ENCODE measurements at regions not wholly inside any gene's neighbourhood (a gene's known extent, or its start where the extent isn't known, plus 50 kb on each side); places are given as distances from the start of the nearest gene placed in this dataset.

DNA sequence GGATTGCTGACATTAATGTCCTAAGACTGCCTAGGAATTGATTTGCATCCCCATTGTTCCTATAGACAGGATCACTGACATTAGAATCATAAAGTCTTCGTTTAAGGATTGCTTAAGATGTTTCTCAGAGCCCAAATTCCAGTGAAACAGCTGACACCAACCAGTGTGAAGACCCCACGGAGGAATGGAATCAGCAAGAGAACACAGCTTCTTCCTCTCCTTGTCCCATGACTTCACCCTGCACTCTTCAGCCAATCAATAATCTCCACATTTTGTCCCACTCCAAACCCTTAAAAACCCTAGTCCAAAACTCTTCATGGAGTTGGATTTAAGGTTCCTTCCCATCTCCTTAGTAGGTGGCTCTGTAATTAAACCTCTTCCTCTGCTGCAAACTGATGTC is 157.0 kb upstream of the NDUFV2 start:
- DNase-seq, result no peak

DNA sequence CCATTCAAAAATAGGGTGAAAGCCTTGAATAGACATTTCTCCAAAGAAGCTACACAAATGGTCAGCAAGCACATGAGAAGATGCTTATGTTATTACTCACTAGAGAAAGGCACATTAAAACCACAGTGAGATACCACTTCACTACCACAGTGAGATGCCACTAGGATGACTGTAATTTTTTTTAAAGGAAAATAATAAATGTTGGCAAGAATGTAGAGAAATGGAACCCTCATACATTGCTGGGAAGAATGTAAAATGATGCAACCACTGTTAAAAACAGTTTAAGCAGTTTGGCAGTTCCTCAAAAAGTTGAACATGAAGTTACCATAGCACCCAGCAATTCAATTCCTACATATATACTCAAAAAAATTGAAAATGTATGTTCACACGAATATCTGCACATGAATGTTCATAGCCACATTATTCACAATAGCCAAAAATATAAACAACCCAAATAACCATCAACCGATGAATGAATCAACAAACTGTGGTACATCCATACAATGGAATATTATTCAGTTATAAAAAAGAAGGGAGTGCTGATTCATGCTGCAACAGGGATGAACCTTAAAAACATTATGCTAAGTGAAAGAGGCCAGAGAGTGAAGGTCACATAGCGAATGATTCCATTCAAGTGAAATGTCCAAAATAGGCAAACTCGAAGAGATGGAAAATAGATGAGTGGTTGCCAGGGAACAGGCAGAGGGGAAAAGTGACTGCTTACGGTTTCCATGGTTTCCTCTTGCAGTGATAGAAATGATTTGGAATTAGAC is 156.2 kb upstream of the NDUFV2 start:
- no peak for DNase-seq

DNA sequence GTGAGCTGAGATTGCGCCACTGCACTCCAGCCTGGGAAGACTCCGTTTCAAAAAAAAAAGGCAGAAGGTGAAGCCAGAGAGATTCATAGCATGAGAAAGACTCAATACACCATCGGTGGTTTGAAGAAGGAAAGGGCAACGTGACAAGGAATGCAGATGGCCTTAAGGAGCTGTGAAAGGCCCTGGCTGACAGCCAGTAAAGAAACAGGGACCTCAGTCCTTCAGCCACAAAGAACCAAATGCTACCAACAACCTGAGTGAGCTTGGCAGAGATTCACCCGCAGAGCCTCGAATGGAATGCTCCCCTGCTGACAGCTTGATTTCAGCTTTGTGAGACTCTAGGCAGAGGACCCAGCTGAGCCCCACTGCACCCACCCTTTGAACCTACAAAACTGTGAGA is 154.9 kb upstream of the NDUFV2 start:
- no peak for DNase-seq

DNA sequence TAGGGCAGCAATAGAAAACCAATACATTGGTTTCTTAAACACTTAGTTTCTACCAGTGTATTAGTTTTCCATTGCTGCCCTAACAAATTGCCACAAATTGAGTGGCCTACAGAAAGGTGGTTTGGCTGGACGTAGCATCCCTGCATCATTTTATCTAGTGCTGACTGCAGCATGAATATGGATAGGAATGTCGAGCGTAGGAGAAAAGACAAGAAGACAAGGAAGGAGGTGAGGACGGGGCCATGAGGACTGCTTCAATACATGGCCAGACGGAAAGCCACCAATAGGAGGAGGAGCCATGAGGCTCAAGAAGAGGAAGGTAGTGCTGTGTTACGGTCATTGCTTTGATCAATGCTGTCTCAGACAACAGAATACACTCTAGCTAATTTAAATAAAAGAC is 154.5 kb upstream of the NDUFV2 start:
- no peak for DNase-seq

DNA sequence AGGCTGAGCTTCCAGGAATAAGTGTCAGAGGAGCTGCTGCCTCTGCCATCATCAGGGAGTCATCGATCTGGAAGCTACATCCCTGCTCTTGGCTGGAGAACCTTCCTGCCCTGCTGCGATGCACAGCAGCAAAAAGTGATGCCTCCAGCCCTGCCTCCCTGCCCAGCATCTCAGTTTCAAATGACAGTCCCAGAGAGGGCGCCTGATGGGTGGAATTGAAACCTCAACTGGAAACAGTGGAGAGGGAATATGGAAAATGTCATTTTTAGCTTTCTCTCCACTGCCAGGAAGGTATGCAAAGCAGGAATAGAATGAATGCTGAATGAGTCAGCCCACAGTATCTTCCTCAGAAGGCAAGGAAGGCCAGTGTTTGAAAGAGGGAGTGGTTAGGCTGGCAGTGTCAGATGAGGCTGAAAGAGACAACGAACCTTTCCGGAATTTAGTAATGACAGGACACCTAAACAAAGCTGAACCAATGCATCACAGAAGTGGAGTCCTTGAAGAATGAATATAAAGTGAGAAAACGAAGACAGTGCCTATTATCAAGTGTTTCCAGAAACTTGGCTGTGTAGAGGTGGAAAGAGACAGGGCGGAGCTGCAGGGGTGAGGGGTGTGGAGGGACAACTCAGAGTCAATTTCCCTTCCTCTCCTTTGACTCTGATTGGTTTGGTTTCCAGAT is 153.9 kb upstream of the NDUFV2 start:
- DNase-seq, result no peak

DNA sequence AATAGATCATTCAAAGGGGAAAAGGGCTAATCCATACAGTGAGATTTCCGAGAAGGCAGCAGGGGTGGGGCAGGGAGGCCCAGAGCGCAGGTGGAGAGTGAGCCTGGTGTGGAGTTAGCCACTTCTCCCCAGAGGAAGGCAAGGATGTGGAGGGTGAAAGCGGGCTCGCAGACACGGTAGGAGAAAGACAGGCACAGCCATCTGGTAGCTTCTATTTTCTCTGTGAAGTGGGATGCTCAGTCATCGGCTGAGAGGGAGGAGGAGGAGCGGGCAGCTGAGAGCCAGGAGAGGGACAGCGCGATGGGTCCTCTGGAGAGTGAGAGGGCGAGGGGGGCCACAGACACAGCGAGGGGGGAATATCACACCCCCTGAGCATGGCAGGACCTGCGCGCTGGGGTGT is 153.3 kb upstream of the NDUFV2 start:
- peak; percentile 64 for DNase-seq

DNA sequence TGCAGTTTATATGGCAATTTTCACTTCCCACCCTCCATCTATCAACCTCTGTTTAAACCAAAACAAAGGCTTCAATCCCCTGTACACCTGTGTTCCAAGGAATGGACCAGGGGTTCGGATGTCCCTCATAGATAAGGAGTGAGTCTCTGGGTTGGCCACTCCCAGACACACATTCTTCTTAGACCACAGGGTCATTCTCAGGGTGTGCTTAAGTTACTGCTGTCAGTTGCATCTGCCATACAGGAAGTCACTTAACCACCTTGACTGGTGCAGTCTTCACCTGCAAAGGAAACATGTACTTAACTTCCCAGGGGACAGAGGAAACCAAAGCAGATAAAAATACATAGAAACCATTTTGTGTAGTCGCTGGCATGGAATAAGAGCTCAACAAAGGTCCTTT is 151.0 kb upstream of the NDUFV2 start:
- DNase-seq, result no peak

DNA sequence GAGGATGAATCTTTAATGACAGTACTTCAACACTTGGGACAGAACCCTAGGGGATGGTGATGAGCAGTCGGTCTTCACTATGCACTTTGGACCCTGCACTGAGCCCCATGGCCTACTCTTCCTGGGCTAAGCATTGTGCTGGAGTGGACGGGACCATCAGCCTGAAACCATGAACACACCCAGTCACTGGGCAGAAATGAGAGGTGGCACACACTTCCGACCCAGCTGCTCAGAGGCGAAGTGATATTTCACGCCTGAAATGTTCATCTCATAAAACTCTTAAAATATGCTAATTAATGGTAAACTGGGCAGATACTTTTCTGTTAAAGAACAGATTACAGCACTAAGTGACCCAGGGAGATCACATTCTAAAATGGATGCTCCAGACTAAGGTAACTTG is 150.3 kb upstream of the NDUFV2 start:
- DNase-seq, result no peak

DNA sequence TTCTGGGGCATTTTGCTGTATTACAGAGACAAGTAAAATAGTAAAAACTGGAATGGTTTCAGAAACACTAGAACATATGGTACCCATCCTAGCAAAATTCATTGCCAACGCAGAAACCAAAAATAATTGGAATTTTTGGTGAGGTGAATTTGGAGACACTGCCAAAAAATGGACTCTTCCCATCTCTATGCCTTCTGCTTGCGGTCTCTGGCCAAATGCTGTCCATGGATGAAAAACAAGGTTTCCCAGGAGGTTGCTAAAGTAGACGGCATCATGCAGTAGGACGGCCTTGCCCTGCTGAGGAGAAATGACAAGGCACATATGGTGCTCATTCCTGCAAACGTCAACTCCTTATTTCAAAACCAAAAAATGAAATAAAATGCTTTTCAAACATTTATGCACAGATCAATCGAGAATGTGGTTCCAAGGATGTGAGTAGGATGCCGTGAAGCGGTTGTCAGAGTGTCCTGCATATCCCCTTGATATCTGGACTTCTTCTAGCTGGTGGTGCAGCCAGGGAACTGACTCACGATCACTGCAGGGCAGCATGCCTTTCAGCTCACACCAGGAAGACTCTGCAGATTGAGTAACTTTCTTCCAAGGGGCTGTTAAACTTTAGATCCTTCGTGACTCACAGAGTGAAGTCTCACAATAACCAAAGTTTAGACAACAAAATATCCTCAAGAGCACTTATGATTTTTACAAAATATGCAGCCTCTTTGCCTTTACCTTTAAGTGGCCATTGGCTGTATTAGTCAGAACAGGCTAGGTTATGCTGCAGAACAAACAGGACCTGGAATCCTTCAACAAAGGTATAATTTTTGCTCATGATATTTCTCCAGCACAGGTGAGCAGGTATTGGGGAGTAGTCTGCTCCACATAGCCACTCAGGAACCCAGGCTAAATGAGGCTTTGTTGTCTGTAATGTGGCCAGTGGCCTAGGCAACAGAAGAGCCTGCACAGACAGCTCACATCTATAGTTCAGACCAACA is 149.4 kb upstream of the NDUFV2 start:
- no peak for DNase-seq

DNA sequence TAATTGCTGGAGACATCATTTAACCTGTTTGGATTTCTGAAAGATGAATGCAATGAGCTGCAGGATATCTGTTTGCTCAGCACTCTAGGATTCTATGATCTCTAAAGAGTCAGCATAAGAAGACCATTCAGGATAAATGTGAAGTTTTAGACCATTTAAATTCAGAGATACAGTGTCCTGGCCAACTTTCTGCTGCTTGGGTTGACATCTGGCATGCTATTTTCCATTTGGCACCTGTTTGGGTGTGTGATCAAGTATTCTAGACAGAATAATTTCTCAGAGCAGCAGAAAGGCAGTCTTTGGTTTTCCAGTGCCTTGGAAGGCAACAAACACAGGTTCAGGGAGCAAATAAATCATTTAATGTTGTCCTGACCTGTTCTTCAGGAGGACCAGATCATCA is 144.8 kb upstream of the NDUFV2 start:
- no peak for DNase-seq

DNA sequence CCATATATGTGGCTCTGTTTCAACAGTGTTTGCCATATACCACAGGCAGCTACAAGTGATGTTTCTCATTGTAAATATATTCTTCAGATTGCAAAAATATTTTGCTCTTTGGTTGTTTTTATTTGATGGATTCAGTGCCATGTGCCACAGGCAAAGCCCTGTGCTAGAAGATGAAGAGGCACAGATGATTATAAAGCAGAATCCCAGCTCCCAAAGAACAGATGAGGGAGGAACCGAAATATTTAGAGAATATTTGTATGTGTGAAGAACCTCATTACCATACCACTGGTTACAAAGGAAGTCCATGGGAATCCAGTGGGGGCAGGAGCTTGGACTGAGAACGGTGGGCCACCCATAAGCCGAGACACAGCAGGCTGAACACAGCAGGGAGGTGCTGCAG is 143.8 kb upstream of the NDUFV2 start:
- no peak for DNase-seq

DNA sequence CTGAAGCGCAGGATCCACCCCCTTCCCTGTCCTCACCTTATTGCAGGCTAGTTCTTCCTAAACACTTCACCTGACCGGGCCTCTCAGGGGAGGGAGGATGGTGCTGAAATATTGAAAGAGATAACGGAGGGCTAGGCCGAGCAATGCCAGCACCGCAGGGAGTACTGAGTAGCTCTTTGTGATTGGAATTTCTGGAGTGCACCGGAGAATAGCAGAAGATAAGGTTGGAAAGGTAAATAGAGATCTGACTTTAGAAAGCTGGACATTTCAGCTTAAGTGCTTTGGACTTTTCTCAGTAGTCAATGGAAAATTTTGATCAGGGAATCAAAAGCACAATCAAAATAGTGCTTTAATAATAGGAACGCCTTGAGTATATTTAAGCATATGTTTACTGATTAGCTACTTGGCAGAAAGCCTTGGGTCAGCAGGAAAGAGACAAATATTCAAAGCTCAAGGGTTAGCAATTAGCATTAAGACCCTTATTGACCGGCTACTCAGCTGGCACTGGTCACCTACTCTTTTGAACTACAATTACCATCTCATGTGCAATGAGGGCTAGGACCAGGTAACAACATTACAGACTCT is 142.9 kb upstream of the NDUFV2 start:
- no peak for DNase-seq

DNA sequence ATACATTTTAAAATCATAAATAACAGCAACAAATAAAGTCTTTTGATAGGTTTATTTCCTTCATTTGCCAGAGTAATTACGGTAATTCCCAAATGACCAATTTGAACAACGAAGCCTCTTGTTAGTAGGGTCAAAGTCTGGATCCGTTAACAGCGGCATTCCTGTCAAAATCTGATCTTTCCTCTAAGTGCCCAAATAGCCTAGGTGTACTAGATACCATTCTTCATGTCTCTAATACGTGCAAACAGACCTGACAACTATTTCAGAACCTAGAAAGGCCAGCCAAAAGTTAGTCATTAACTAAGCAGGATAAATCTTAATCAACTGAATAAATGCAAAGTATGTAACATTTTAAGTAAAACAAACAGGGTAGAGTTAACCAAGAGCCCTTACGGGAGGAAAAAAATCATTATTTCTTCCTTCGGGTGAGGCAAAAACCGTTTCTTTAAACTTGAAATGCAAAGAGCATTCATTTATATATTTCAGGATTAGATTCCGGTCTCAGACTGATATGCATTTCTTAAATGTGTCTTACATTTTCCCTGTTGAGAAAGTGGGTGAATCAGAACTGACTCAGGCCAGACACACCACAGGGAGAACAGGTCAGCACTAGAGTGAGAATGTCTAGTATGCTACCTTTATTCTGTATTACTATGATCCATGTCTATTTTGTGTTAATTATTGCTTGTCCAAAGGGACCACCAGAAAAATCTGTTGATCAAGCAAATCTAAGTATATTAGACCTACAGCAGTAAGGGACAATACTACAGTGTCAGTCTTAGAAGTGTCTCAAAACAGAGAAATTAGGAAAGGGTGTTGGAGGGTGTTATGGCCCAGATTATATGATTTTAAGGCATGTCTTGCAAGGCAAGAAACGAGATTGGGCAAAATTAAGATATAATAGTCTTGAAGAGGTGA is 141.5 kb upstream of the NDUFV2 start:
- DNase-seq, result no peak

DNA sequence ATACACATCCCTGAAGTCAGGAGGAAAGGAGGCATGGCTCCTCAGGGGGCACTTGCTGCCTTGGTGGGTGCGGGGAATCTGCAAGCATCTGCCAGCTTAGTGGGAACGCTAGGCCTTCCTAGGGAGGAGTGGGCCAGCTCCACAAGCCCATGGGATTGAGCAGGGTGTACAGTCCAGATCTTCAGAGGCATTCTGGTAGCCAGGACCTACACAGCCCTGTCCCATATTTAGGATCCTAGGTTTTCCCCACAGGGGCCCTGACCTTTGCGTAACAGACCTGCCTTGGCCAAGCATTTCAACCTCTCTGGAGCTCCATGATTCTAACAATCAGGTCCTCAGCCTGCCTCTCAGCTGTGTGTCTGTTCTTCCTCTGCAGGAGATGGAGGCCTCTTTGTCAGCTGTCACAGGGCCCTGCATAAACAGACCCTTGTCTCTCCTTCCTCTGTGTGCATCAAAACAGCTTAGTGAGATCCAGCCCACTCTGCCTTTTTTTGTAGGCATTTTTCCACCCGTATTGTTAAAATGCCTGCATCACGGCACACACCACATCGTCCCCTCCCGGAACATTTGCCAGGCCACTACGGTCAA is 140.2 kb upstream of the NDUFV2 start:
- DNase-seq, result no peak

DNA sequence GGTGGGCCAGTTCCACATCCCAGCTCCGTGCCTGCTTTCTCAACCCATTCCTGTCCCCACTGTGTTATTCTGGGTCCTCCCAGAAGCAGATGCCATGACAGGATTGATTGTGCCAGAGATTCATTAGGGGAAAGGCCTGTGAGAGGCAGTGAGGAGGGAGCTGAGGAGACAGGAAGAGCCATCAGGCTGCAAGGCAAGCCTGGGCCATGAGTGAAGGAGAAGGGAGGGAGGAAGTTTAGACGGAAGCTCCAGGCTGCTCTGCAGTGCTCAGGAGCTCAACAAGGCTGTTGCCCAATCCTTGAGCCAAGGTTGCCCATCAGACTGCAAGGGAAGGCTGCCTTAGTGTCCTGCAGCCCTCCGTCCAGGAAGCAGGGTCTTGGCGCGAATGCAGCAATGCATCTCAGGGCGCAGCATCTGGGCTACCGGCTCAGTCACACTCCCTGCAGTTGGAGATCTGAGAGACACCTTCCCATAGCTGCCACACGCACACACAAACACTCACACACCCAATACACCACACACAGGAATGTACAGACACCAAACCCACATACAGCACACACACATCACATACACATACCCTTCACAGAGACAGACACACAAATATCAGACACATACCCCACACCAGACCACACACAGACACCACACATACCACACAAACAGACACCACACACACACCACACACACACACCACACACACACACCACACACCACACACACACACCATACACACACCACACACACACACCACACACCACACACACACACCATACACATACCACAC is 139.5 kb upstream of the NDUFV2 start:
- DNase-seq, result no peak

DNA sequence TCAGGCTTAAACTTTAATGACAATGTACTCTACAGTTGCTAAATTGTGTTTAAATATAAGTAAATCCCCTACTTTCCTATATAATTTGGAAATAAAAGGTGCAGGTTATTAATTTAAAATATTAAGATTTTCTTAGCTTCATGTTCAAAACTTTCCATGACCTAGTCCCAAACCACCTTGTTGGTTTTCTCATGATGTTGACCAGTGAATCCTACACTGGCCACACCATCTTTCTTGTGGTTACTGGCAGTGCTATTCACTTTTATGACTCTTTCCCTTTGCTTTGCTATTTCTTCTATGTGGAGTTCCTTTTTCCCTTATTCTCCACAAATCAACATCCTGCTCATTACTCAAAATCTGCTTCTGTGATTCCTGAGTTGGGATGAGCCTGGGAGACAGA is 138.6 kb upstream of the NDUFV2 start:
- DNase-seq, result no peak

DNA sequence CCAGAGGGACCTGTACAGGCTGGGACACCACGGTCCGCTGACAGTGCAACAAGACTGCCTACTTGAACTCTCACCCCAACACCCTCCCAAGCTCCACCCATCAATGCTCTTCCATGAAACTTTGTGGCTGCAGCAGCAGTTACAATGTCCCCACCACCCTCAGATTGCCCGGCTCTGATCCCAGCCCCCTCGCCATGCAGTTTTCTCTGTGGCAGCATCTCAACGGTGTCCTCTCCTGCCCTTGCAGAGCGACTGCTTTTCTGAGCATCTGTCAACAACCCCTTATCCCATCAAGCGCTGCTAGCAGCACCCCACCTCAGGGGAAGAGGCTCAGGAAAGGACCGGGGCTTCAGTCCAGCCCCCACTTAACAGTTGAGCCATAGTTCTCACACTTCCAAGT is 137.1 kb upstream of the NDUFV2 start:
- no peak for DNase-seq

DNA sequence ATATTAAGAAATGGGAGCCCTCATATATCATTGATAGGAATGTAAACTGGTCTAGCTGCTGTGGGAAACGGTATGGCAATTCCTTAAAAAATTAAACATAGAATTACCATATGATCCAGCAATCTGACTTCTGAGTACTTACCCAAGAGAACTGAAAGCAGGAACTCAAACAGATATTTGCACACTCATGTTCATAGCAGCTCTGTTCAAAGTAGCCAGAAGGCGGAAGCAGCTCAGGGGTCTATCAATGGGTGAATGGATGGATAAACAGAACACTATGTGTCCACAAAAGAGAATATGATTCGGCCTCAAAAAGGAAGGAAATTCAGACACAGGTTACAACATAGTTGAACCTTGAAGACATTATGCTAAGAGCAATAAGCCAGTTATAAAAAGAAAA is 135.7 kb upstream of the NDUFV2 start:
- no peak for DNase-seq

DNA sequence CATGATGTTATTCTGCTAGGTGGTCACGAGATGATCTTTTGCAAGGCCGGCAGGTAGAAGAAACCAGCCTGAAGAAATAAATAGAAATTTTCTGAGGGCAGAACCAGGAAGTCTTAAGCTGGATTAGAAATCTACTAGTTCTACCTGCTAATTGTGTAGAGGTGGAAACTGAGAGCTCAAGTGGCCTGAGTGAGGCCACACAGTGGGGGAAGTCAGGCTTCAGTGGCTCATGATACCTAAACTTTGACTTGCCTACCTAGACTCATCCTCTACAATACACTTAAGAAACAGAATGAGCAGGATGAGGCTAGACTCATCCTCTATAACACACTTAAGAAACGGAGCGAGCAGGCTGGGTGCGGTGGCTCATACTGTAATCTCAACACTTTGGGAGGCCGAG is 134.9 kb upstream of the NDUFV2 start:
- no peak for DNase-seq

DNA sequence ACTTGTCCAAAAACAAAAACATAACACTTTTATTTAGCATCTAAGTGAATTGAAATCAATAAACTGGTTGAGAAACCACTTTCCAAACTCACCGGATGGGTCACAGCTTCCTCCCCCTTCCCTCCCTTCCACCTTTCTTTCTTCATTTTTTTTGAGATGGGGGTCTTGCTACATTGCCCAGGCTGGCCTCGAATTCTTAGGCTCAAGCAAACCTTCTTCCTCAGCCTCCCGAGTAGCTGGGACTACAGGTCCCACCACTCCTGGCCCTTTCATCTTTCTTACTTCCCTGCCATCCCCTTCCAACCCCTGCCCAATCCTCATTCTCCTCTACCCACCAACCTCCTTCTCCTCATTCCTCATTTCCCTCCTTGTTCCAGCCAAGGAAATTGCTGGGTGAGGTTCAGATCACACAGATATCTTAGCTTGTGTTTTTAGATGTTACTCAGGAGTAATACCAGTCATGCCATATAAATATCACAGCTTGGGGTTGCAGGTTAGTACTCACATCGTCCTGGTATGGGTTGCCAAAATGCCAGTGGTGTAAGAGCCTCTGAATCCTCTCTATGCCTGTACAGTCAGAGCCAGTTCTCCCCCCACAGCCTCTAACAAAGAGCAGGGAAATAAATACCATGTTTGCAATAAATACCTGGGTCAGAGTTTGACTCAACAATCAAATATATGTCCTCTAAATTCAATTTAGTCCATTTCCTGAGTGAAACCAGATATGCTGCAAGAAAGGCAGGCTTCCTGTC is 132.7 kb upstream of the NDUFV2 start:
- no peak for DNase-seq

Data from NCI-H524 treated with DMSO at 0.1 percent for 48 hours (cell line).